Fibroblast of lung (primary cell): ENCODE measurements at regions not wholly inside any gene's neighbourhood (a gene's known extent, or its start where the extent isn't known, plus 50 kb on each side); places are given as distances from the start of the nearest gene placed in this dataset.

Source experiments
- DNase-seq, 2 donors: peaks; one replicate each; pipeline versions ENCODE4 v3.0.0 to v3.0.0-alpha.2; 2010; ENCODE audit warnings: low read depth in 2 of 2
- H2AFZ ChIP-seq: 2 replicates; pipeline ENCODE4 v1.5.1; 2012; ENCODE audit warnings: low read length, control low read depth, inconsistent platforms
- H3K27ac ChIP-seq: 2 replicates; pipeline ENCODE4 v1.5.1; 2011; ENCODE audit warnings: low read length, control low read depth; ENCODE audit not compliant: insufficient read depth
- H3K27me3 ChIP-seq: 2 replicates; pipeline ENCODE4 v1.5.1; 2011; ENCODE audit warnings: mild to moderate bottlenecking, low read length; ENCODE audit not compliant: control insufficient read depth, insufficient read depth
- H3K36me3 ChIP-seq: 2 replicates; pipeline ENCODE4 v1.5.1; 2011; ENCODE audit warnings: low read length; ENCODE audit not compliant: control insufficient read depth, insufficient read depth
- H3K4me1 ChIP-seq: 2 replicates; pipeline ENCODE4 v1.5.1; 2011; ENCODE audit warnings: low read length; ENCODE audit not compliant: control insufficient read depth, insufficient read depth; ENCODE audit errors: extremely low read depth
- H3K4me2 ChIP-seq: 2 replicates; pipeline ENCODE4 v1.5.1; 2011; ENCODE audit warnings: low read length, control low read depth; ENCODE audit not compliant: insufficient read depth; ENCODE audit errors: extremely low read depth
- H3K4me3 ChIP-seq, 4 experiments: fragments of 200-600 bp in 1 of 4; sonication (generic) in 1 of 4; replicated peaks in 1 of 4; 2 replicates each; pipeline ENCODE4 v1.5.1; 2011 to 2016; ENCODE audit warnings: low read length in 4 of 4, low read depth in 3 of 4, mild to moderate bottlenecking in 3 of 4, control low read depth in 2 of 4, inconsistent platforms in 1 of 4, mixed read lengths in 1 of 4; ENCODE audit not compliant: insufficient read depth in 1 of 4; ENCODE audit errors: control extremely low read depth in 1 of 4
- H3K79me2 ChIP-seq: 2 replicates; pipeline ENCODE4 v1.5.1; 2012; ENCODE audit warnings: mild to moderate bottlenecking, low read length, inconsistent platforms; ENCODE audit not compliant: control insufficient read depth, insufficient read depth
- H3K9ac ChIP-seq: 2 replicates; pipeline ENCODE4 v1.5.1; 2011; ENCODE audit warnings: mild to moderate bottlenecking, low read length, control low read depth; ENCODE audit not compliant: insufficient read depth
- H3K9me3 ChIP-seq: 2 replicates; pipeline ENCODE4 v1.5.1; 2012; ENCODE audit warnings: low read depth, low read length; ENCODE audit not compliant: control insufficient read depth, insufficient read depth
- H4K20me1 ChIP-seq: 2 replicates; pipeline ENCODE4 v1.5.1; 2011; ENCODE audit warnings: low read length; ENCODE audit not compliant: control insufficient read depth, insufficient read depth; ENCODE audit errors: extremely low read depth
- EZH2 ChIP-seq: IDR thresholded peaks from 2 replicates; pipeline ENCODE4 v1.5.1; 2012; ENCODE audit warnings: low read length, control low read depth, mild to moderate bottlenecking; ENCODE audit errors: missing control alignments
- TF ChIP-seq, protein P1 (sequence below), 2 donors: IDR thresholded peaks in 1 of 2; conservative IDR thresholded peaks in 1 of 2; 1 replicate in 1 of 2; 2 replicates in 1 of 2; pipeline ENCODE4 v1.5.1; 2011 to 2012; ENCODE audit warnings: low read length in 2 of 2, control low read depth in 1 of 2, inconsistent platforms in 1 of 2, low read depth in 1 of 2, mild to moderate bottlenecking in 1 of 2

DNA sequence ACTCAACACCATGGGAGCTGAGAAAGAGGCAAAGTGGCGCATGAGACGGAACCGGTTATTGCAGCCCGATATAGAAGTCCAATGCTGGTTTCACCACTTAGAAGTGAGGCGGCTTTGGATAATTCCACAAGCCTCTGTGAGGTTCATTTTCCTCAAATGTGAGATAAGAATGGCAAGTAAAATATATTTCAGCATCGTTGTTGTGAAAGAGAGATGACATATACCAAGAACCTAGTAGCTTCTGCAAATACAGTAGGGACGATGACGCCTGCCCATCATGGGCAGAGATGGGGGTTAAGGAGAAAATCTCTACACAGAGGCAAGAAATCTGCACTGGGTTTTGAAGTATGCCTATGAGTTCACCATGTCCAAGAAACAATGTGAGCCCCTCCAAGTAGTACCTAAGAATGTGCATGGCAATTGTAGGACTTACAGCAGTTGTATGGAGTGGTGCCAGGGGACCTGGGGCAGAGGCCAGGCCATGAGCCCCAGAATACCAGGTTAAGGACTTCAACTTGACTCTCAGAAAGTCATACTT is 352.0 kb downstream of the RNF144A start:
- H2AFZ ChIP-seq = no peak overlapping the region
- H3K9me3 ChIP-seq = no peaks in the 10 kb centered on the region
- TF ChIP-seq EZH2 = no peak
- TF ChIP-seq, protein P1, sequence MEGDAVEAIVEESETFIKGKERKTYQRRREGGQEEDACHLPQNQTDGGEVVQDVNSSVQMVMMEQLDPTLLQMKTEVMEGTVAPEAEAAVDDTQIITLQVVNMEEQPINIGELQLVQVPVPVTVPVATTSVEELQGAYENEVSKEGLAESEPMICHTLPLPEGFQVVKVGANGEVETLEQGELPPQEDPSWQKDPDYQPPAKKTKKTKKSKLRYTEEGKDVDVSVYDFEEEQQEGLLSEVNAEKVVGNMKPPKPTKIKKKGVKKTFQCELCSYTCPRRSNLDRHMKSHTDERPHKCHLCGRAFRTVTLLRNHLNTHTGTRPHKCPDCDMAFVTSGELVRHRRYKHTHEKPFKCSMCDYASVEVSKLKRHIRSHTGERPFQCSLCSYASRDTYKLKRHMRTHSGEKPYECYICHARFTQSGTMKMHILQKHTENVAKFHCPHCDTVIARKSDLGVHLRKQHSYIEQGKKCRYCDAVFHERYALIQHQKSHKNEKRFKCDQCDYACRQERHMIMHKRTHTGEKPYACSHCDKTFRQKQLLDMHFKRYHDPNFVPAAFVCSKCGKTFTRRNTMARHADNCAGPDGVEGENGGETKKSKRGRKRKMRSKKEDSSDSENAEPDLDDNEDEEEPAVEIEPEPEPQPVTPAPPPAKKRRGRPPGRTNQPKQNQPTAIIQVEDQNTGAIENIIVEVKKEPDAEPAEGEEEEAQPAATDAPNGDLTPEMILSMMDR (conservative IDR thresholded peaks at IDR 0.05 in 1 of 2, IDR thresholded peaks at IDR 0.05 in 1 of 2; ENCODE audit: low read depth in 1 of 2, low read length in 2 of 2) = no peak
- H3K27me3 ChIP-seq = no peaks in the 10 kb centered on the region
- no peak for DNase-seq
- H3K36me3 ChIP-seq = no peaks in the 10 kb centered on the region
- no peak overlapping the region for H3K4me2 ChIP-seq
- H4K20me1 ChIP-seq = no peaks in the 10 kb centered on the region
- H3K4me1 ChIP-seq = no peaks in the 10 kb centered on the region
- H3K27ac ChIP-seq = no peak overlapping the region
- H3K9ac ChIP-seq = no peak overlapping the region
- no peaks in the 10 kb centered on the region for H3K79me2 ChIP-seq
- no peak overlapping the region for H3K4me3 ChIP-seq

DNA sequence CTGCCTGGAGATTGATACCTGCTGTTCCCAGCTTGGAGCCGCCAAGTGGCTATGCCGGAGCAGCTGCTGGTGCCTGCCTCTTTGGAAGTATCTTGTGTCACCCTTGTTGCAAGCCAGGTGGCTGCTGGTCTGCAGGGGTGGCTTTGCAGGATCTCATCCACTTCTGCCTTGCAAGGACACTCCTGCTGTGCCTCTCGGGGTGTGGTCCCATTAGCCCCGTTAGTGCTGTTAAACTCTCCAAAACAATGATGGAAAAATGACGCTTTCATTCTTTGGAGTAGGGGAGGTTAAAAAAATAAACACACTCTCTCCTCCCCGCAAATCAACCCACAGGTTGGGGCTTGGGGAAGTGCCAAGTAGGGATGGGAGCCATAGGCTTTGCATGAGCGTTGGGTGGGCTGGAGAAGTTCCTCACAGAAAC is 352.8 kb downstream of the RNF144A start:
- H3K4me2 ChIP-seq = no peak overlapping the region
- H4K20me1 ChIP-seq = no peaks in the 10 kb centered on the region
- H3K27me3 ChIP-seq = no peaks in the 10 kb centered on the region

DNA sequence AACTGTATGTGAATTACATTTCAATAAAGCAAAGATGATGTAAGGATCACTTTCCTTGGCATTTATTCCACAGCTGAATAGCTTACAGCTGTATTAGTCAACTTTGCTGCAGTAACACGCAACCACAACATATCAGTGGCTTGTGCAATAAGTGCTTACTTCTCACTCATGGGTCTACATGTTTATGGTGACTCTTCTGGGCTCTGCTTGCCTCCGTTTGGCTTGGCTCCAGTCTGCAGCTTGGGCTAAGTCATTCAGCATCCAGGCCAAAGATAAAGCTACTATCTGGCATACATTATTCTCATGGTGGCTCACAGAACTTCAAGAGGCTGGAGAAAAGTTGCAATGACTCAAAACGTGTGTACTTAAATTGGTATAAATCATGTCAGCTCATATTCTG is 355.0 kb downstream of the RNF144A start:
- Histone ChIP-seq H3K4me3 (no peak overlapping the region), H3K9ac (no peak overlapping the region), H4K20me1 (no peaks in the 10 kb centered on the region), H3K4me1 (no peaks in the 10 kb centered on the region), H3K27me3 (no peaks in the 10 kb centered on the region), H2AFZ (no peak overlapping the region), H3K36me3 (no peaks in the 10 kb centered on the region), H3K79me2 (no peaks in the 10 kb centered on the region), H3K4me2 (no peak overlapping the region), H3K9me3 (no peaks in the 10 kb centered on the region), H3K27ac (no peak overlapping the region)
- peak; percentile 16 to 30 for DNase-seq
- no peak for TF ChIP-seq EZH2
- TF ChIP-seq, protein P1 (conservative IDR thresholded peaks at IDR 0.05 in 1 of 2, IDR thresholded peaks at IDR 0.05 in 1 of 2; ENCODE audit: low read depth in 1 of 2, low read length in 2 of 2) = no peak

More for the DNA sequence above, 352.8 kb downstream of the RNF144A start:
- Histone ChIP-seq H3K36me3 (no peaks in the 10 kb centered on the region), H3K4me1 (no peaks in the 10 kb centered on the region), H3K9ac (no peak overlapping the region), H2AFZ (no peak overlapping the region), H3K27ac (no peak overlapping the region), H3K4me3 (no peak overlapping the region), H3K79me2 (no peaks in the 10 kb centered on the region), H3K9me3 (no peaks in the 10 kb centered on the region)
- TF ChIP-seq EZH2 = no peak
- TF ChIP-seq, protein P1 (conservative IDR thresholded peaks at IDR 0.05 in 1 of 2, IDR thresholded peaks at IDR 0.05 in 1 of 2; ENCODE audit: low read depth in 1 of 2, low read length in 2 of 2) = no peak
- no peak for DNase-seq
